Left lung (tissue), 4 donors: ENCODE measurements at regions not wholly inside any gene's neighbourhood (a gene's known extent, or its start where the extent isn't known, plus 50 kb on each side); places are given as distances from the start of the nearest gene placed in this dataset.

Source experiments
- ATAC-seq: fragments of 200-7000 bp; cut with Tn5 transposase; one replicate; pipeline ENCODE4 v1.9.1; 2020; ENCODE audit warnings: moderate library complexity
- DNase-seq, 4 donors: peaks; one replicate each; pipeline ENCODE4 v3.0.0-alpha.2; 2013 to 2020
- H3K27ac ChIP-seq, 2 donors: fragments of 200-600 bp; sonication (generic) in 1 of 2; one replicate each; pipeline versions ENCODE4 v1.5.0 to v1.8.0; 2020 to 2021
- H3K27me3 ChIP-seq, 2 donors: fragments of 200-600 bp; sonication (generic) in 1 of 2; one replicate each; pipeline versions ENCODE4 v1.5.0 to v1.8.0; 2020 to 2021
- H3K36me3 ChIP-seq, 2 donors: fragments of 200-600 bp; sonication (generic) in 1 of 2; one replicate each; pipeline versions ENCODE4 v1.5.0 to v1.8.0; 2020 to 2021
- H3K4me1 ChIP-seq, 2 donors: fragments of 200-600 bp; one replicate each; pipeline ENCODE4 v1.8.0; 2021
- H3K4me3 ChIP-seq, 2 donors: fragments of 200-600 bp; sonication (generic) in 1 of 2; one replicate each; pipeline versions ENCODE4 v1.5.0 to v1.8.0; 2020 to 2021; ENCODE audit warnings: mild to moderate bottlenecking in 1 of 2
- H3K9me3 ChIP-seq, 2 donors: fragments of 200-600 bp; sonication (generic) in 1 of 2; one replicate each; pipeline versions ENCODE4 v1.5.0 to v1.8.0; 2020 to 2021
- CTCF ChIP-seq, 2 donors: fragments of 200-600 bp; sonication (generic) in 1 of 2; IDR thresholded peaks; one replicate each; pipeline versions ENCODE4 v1.5.0 to v1.8.0; 2021; ENCODE audit warnings: antibody characterized with exemption in 2 of 2
- intact Hi-C, 2 donors: fragments of 100-400 bp; cut with DNase I; formaldehyde crosslinking; loops; one replicate each; pipeline versions ENCODE4 v1.11.2 to v1.14.2; 2022
- donor health status: DM: no; HTN: yes; CAD: no.
- donor health status: DM: no; HTN: no; CAD: no.

- no peaks in the 10 kb centered on the region for H3K9me3 ChIP-seq
- H3K4me3 ChIP-seq, result no peak overlapping the region
- DNase-seq, result no peak
- ATAC-seq, result no peak
- no peak for TF ChIP-seq CTCF (IDR thresholded peaks at IDR 0.05)
- H3K27me3 ChIP-seq, result no peaks in the 10 kb centered on the region
- intact Hi-C loops, result no loop called here
- H3K27ac ChIP-seq, result no peak overlapping the region
- no peaks in the 10 kb centered on the region for H3K4me1 ChIP-seq
- no peaks in the 10 kb centered on the region for H3K36me3 ChIP-seq
Measured at GRCh38 chr13:33550276-33550675, 264.7 kb upstream of the STARD13 start.

GRCh38 chr13:33550885-33551284, 265.3 kb upstream of the STARD13 start:
- Histone ChIP-seq H3K27me3 (no peaks in the 10 kb centered on the region), H3K27ac (no peak overlapping the region), H3K4me3 (no peak overlapping the region), H3K9me3 (no peaks in the 10 kb centered on the region), H3K36me3 (no peaks in the 10 kb centered on the region), H3K4me1 (no peaks in the 10 kb centered on the region)
- TF ChIP-seq CTCF (IDR thresholded peaks at IDR 0.05), result no peak
- ATAC-seq (no peak), DNase-seq (no peak)
- intact Hi-C loops, result no loop called here

- ATAC-seq (no peak), DNase-seq (no peak)
- intact Hi-C loops, result no loop called here
- peak overlapping the region in 1 of 2 donors; percentile 8 for H3K27ac ChIP-seq
- no peaks in the 10 kb centered on the region for H3K36me3 ChIP-seq
- H3K4me1 ChIP-seq, result no peaks in the 10 kb centered on the region
- no peaks in the 10 kb centered on the region for H3K27me3 ChIP-seq
- no peak overlapping the region for H3K4me3 ChIP-seq
- H3K9me3 ChIP-seq, result no peaks in the 10 kb centered on the region
- no peak for TF ChIP-seq CTCF (IDR thresholded peaks at IDR 0.05)
Measured at GRCh38 chr13:33554919-33555791, 262.8 kb upstream of the RFC3 start.

- Histone ChIP-seq H3K27ac (no peak overlapping the region), H3K9me3 (no peaks in the 10 kb centered on the region), H3K4me1 (no peaks in the 10 kb centered on the region), H3K36me3 (no peaks in the 10 kb centered on the region), H3K4me3 (no peak overlapping the region), H3K27me3 (no peaks in the 10 kb centered on the region)
- DNase-seq (no peak), ATAC-seq (no peak)
- intact Hi-C loops, result no loop called here
- no peak for TF ChIP-seq CTCF (IDR thresholded peaks at IDR 0.05)
Measured at GRCh38 chr13:33556828-33557227, 261.1 kb upstream of the RFC3 start.

- no peaks in the 10 kb centered on the region for H3K9me3 ChIP-seq
- H3K4me1 ChIP-seq, result no peaks in the 10 kb centered on the region
- no peaks in the 10 kb centered on the region for H3K27me3 ChIP-seq
- ATAC-seq (no peak), DNase-seq (no peak)
- H3K4me3 ChIP-seq, result no peak overlapping the region
- no peak for TF ChIP-seq CTCF (IDR thresholded peaks at IDR 0.05)
- intact Hi-C loops, result no loop called here
- no peak overlapping the region for H3K27ac ChIP-seq
- H3K36me3 ChIP-seq, result no peaks in the 10 kb centered on the region
Measured at GRCh38 chr13:33560726-33561125, 257.2 kb upstream of the RFC3 start.
